ENCODE measurements at regions not wholly inside any gene's neighbourhood (a gene's known extent, or its start where the extent isn't known, plus 50 kb on each side); places are given as distances from the start of the nearest gene placed in this dataset.

GRCh38 chr16:51648526-51648925 is 497.5 kb upstream of the SALL1 start:
- peaks cover 5% of the 10 kb centered on the region for H3K27me3 ChIP-seq (ENCODE audit: control insufficient read depth, insufficient read depth, low read length)
- H3K9ac ChIP-seq (ENCODE audit: low read depth, low read length): no peak overlapping the region
- no peak overlapping the region for H2AK9ac ChIP-seq (replicated peaks; ENCODE audit: low read depth, low read length, poor library complexity)
- ChIA-PET CTCF (interaction anchor here (0.9 kb wide), 1 partner anchor 19 kb away, joined by 4 read pairs; no protein-coding TSS in a partner anchor), POLR2A (ENCODE audit: unreplicated experiment) (no interaction called here)
- H3K18ac ChIP-seq (ENCODE audit: low read depth, low read length): no peak overlapping the region
- DNase-seq (no peak), ATAC-seq (ENCODE audit: low read depth) (peak; percentile 53)
- no peak overlapping the region for H2AK5ac ChIP-seq (ENCODE audit: low read depth, low read length)
- no peak overlapping the region for H4K91ac ChIP-seq (ENCODE audit: insufficient read depth, low read depth, low read length)
- no peak overlapping the region for H2BK20ac ChIP-seq (ENCODE audit: low read depth, low read length)
- in situ Hi-C loops (cut with MboI; ENCODE audit: low sequenced_read_pairs): no loop called here
- H3K9me1 ChIP-seq (ENCODE audit: insufficient read depth, low read length): no peaks in the 10 kb centered on the region
- H3K36me3 ChIP-seq (ENCODE audit: control insufficient read depth, insufficient read depth, low read length): no peaks in the 10 kb centered on the region
- no peak overlapping the region for H3K4ac ChIP-seq (ENCODE audit: low read depth, low read length)
- WGBS, 2 experiments (ENCODE audit: extremely low coverage in 2 of 2, insufficient read length in 1 of 2): no CpG with 5 or more reads among the region's 2 CpGs
- intact Hi-C loops (cut with micrococcal nuclease): no loop called here
- H2AFZ ChIP-seq (replicated peaks; ENCODE audit: low read length, poor library complexity): no peak overlapping the region
- H3K9me3 ChIP-seq (ENCODE audit: control insufficient read depth, insufficient read depth, low read length): no peaks in the 10 kb centered on the region
- no peak overlapping the region for H3K4me2 ChIP-seq (ENCODE audit: low read depth, low read length)
- H3K56ac ChIP-seq (ENCODE audit: extremely low read depth, insufficient read depth, low read length): no peak overlapping the region
- no peak overlapping the region for H3K4me3 ChIP-seq (ENCODE audit: insufficient read depth, low read depth, low read length)
- no peaks in the 10 kb centered on the region for H3K4me1 ChIP-seq (ENCODE audit: control insufficient read depth, insufficient read depth, low read length)
- H3K14ac ChIP-seq (replicated peaks; ENCODE audit: low read depth, low read length): no peak overlapping the region
- dilution Hi-C loops (cut with HindIII; ENCODE audit: low sequenced_read_pairs, unreplicated experiment): no loop called here
- no peaks in the 10 kb centered on the region for H4K20me1 ChIP-seq (ENCODE audit: insufficient read depth, low read length)
- H4K5ac ChIP-seq (ENCODE audit: low read depth, low read length): no peak overlapping the region
- H2BK5ac ChIP-seq (ENCODE audit: low read depth, low read length, poor library complexity, severe bottlenecking): no peak overlapping the region
- no TSS peak for BruUV-seq (replicated peaks)
- no peak overlapping the region for H2BK15ac ChIP-seq (ENCODE audit: low read depth, low read length)
- no peak overlapping the region for H3K27ac ChIP-seq (ENCODE audit: insufficient read depth, low read length)
- H3K23ac ChIP-seq (ENCODE audit: low read depth, low read length): no peak overlapping the region; the same call in 1 of the 2 replicates
- H4K8ac ChIP-seq (ENCODE audit: low read depth in 2 of 2, low read length in 2 of 2): no peak overlapping the region
- no peaks in the 10 kb centered on the region for H3K79me1 ChIP-seq (ENCODE audit: low read depth in 1 of 2, low read length in 2 of 2)
- H2BK120ac ChIP-seq (ENCODE audit: low read depth, low read length): no peak overlapping the region
- TF ChIP-seq MAZ (IDR thresholded peaks at IDR 0.05; ENCODE audit: borderline replicate concordance, low read depth, low read length) (no peak), MXI1 (IDR thresholded peaks at IDR 0.05; ENCODE audit: borderline replicate concordance, low read depth, low read length) (no peak), RAD21 (IDR thresholded peaks at IDR 0.05; ENCODE audit: low read length) (no peak), RCOR1 (IDR thresholded peaks at IDR 0.05; ENCODE audit: insufficient replicate concordance, low read length) (no peak), ELK1 (IDR thresholded peaks at IDR 0.05; ENCODE audit: borderline replicate concordance, low read depth, low read length) (no peak), CEBPB (IDR thresholded peaks at IDR 0.05; ENCODE audit: low read depth, low read length) (no peak), RFX5 (IDR thresholded peaks at IDR 0.05; ENCODE audit: low read depth, low read length) (no peak), MAFK (IDR thresholded peaks at IDR 0.05; ENCODE audit: low read depth, low read length) (no peak), USF2 (IDR thresholded peaks at IDR 0.05; ENCODE audit: low read depth, low read length) (no peak), BHLHE40 (IDR thresholded peaks at IDR 0.05; ENCODE audit: low read depth, low read length) (no peak), CHD1 (IDR thresholded peaks at IDR 0.05; ENCODE audit: low read depth, low read length) (no peak), NFE2L2 (IDR thresholded peaks at IDR 0.05; ENCODE audit: low read depth, low read length) (no peak), SMC3 (IDR thresholded peaks at IDR 0.05; ENCODE audit: low read depth, low read length) (no peak), CTCF (conservative IDR thresholded peaks at IDR 0.05; ENCODE audit: low read depth, low read length) (no peak), POLR2A (IDR thresholded peaks at IDR 0.05; ENCODE audit: low read depth, low read length) (no peak), FOS (IDR thresholded peaks at IDR 0.05; ENCODE audit: low read depth, low read length) (no peak)

Data from IMR-90 (cell line).